CD8-positive, alpha-beta memory T cell (primary cell): ENCODE measurements at regions not wholly inside any gene's neighbourhood (a gene's known extent, or its start where the extent isn't known, plus 50 kb on each side); places are given as distances from the start of the nearest gene placed in this dataset.

ENCODE experiments used
- CTCF ChIA-PET: fragments of 350-600 bp; sonication (Branson Sonifier 250); formaldehyde crosslinking; loops from one replicate; lab custom pipeline; 2021; ENCODE audit warnings: antibody characterized with exemption; lab: Charles Lee
- POLR2A ChIA-PET: fragments of 350-600 bp; sonication (Branson Sonifier 250); formaldehyde crosslinking; loops from one replicate; lab custom pipeline; 2021; ENCODE audit warnings: antibody characterized with exemption; lab: Charles Lee
- DNase-seq, 5 donors: peaks; one replicate each; pipeline versions ENCODE4 v3.0.0 to v3.0.0-alpha.2; 2020 to 2022; ENCODE audit warnings: mixed read lengths in 1 of 5
- H3K27ac ChIP-seq: one replicate; pipeline ENCODE4 v1.7.0; 2013; ENCODE audit warnings: low read depth, mild to moderate bottlenecking, low read length, moderate library complexity
- H3K27me3 ChIP-seq: 2 replicates; pipeline ENCODE4 v1.7.0; 2013; ENCODE audit warnings: low read length, mild to moderate bottlenecking; ENCODE audit not compliant: insufficient read depth, poor library complexity, severe bottlenecking
- H3K36me3 ChIP-seq: 2 replicates; pipeline ENCODE4 v1.7.0; 2013; ENCODE audit warnings: mild to moderate bottlenecking, low read length, moderate library complexity; ENCODE audit not compliant: insufficient read depth
- H3K4me1 ChIP-seq: 2 replicates; pipeline ENCODE4 v1.7.0; 2013; ENCODE audit warnings: mild to moderate bottlenecking, low read length, moderate library complexity; ENCODE audit not compliant: insufficient read depth
- H3K4me3 ChIP-seq: 2 replicates; pipeline ENCODE4 v1.7.0; 2013; ENCODE audit warnings: mild to moderate bottlenecking, low read length
- H3K9me3 ChIP-seq: 2 replicates; pipeline ENCODE4 v1.7.0; 2013; ENCODE audit warnings: mild to moderate bottlenecking, low read length
- H3K27ac Mint-ChIP-seq, 8 donors: one replicate each; pipeline ENCODE4 v1.8.0; 2020 to 2021; ENCODE audit warnings: mixed read lengths in 8 of 8, mild to moderate bottlenecking in 6 of 8, inconsistent platforms in 3 of 8, moderate library complexity in 3 of 8
- H3K27me3 Mint-ChIP-seq, 2 donors: one replicate each; pipeline ENCODE4 v1.8.0; 2020 to 2021; ENCODE audit warnings: mixed read lengths in 2 of 2, mild to moderate bottlenecking in 1 of 2, moderate library complexity in 1 of 2
- H3K36me3 Mint-ChIP-seq, 3 donors: one replicate each; pipeline ENCODE4 v1.8.0; 2020 to 2021; ENCODE audit warnings: mixed read lengths in 3 of 3, inconsistent platforms in 1 of 3, mild to moderate bottlenecking in 1 of 3
- H3K4me1 Mint-ChIP-seq, 3 donors: one replicate each; pipeline ENCODE4 v1.8.0; 2020 to 2021; ENCODE audit warnings: mixed read lengths in 3 of 3, inconsistent platforms in 1 of 3, mild to moderate bottlenecking in 1 of 3
- H3K4me3 Mint-ChIP-seq, 7 donors: one replicate each; pipeline ENCODE4 v1.8.0; 2020 to 2021; ENCODE audit warnings: mixed read lengths in 7 of 7, mild to moderate bottlenecking in 6 of 7, moderate library complexity in 4 of 7, inconsistent platforms in 2 of 7
- H3K9me3 Mint-ChIP-seq, 5 donors: one replicate each; pipeline ENCODE4 v1.8.0; 2020 to 2022; ENCODE audit warnings: mixed read lengths in 5 of 5, mild to moderate bottlenecking in 3 of 5, moderate library complexity in 2 of 5, inconsistent platforms in 1 of 5

- CTCF ChIA-PET = no interaction called here
- Mint-ChIP-seq H3K4me1 (peaks cover 5 to 12% (median 5%) of the 10 kb centered on the region in 3 donors), H3K27ac (peak overlapping the region in 1 of 8 donors; percentile 38), H3K9me3 (no peaks in the 10 kb centered on the region), H3K27me3 (peaks cover 0 to 2% of the 10 kb centered on the region in 2 donors), H3K4me3 (no peak overlapping the region), H3K36me3 (no peaks in the 10 kb centered on the region)
- H3K27me3 ChIP-seq = no peaks in the 10 kb centered on the region
- no peak for DNase-seq
- H3K27ac ChIP-seq = no peak overlapping the region
- H3K4me3 ChIP-seq = no peak overlapping the region
- no peaks in the 10 kb centered on the region for H3K9me3 ChIP-seq
- no peaks in the 10 kb centered on the region for H3K36me3 ChIP-seq
- H3K4me1 ChIP-seq = peaks cover 3% of the 10 kb centered on the region
- POLR2A ChIA-PET = no interaction called here
Measured at GRCh38 chr11:59267736-59268475, 55.2 kb upstream of the MPEG1 start.

GRCh38 chr11:59267196-59267595, 54.5 kb upstream of the MPEG1 start:
- DNase-seq = no peak
- peaks cover 0 to 2% of the 10 kb centered on the region in 2 donors for H3K27me3 Mint-ChIP-seq
- H3K4me3 ChIP-seq = no peak overlapping the region
- H3K36me3 ChIP-seq = no peaks in the 10 kb centered on the region
- no peak overlapping the region for H3K27ac Mint-ChIP-seq
- ChIA-PET CTCF (no interaction called here), POLR2A (no interaction called here)
- H3K4me1 Mint-ChIP-seq = peaks cover 0 to 5% (median 2%) of the 10 kb centered on the region in 3 donors
- H3K27me3 ChIP-seq = no peaks in the 10 kb centered on the region
- no peak overlapping the region for H3K27ac ChIP-seq
- H3K9me3 Mint-ChIP-seq = no peaks in the 10 kb centered on the region
- H3K36me3 Mint-ChIP-seq = no peaks in the 10 kb centered on the region
- H3K4me3 Mint-ChIP-seq = no peak overlapping the region
- H3K9me3 ChIP-seq = no peaks in the 10 kb centered on the region
- H3K4me1 ChIP-seq = no peaks in the 10 kb centered on the region

GRCh38 chr11:59266491-59266890, 53.8 kb upstream of the MPEG1 start:
- Histone ChIP-seq H3K27me3 (no peaks in the 10 kb centered on the region), H3K4me1 (no peaks in the 10 kb centered on the region), H3K4me3 (no peak overlapping the region), H3K9me3 (no peaks in the 10 kb centered on the region), H3K36me3 (no peaks in the 10 kb centered on the region), H3K27ac (no peak overlapping the region)
- no peak for DNase-seq
- no peak overlapping the region for H3K4me3 Mint-ChIP-seq
- H3K9me3 Mint-ChIP-seq = no peaks in the 10 kb centered on the region
- H3K27me3 Mint-ChIP-seq = peaks cover 0 to 2% of the 10 kb centered on the region in 2 donors
- H3K27ac Mint-ChIP-seq = no peak overlapping the region
- no peaks in the 10 kb centered on the region for H3K36me3 Mint-ChIP-seq
- peaks cover 0 to 2% (median 2%) of the 10 kb centered on the region in 3 donors for H3K4me1 Mint-ChIP-seq
- ChIA-PET CTCF (no interaction called here), POLR2A (no interaction called here)

GRCh38 chr11:59265735-59266134, 53.0 kb upstream of the MPEG1 start:
- ChIA-PET CTCF (no interaction called here), POLR2A (no interaction called here)
- Histone ChIP-seq H3K4me3 (no peak overlapping the region), H3K27ac (no peak overlapping the region), H3K4me1 (no peaks in the 10 kb centered on the region), H3K27me3 (no peaks in the 10 kb centered on the region), H3K9me3 (no peaks in the 10 kb centered on the region), H3K36me3 (no peaks in the 10 kb centered on the region)
- H3K27me3 Mint-ChIP-seq = peaks cover 0 to 2% of the 10 kb centered on the region in 2 donors
- no peaks in the 10 kb centered on the region for H3K9me3 Mint-ChIP-seq
- H3K4me1 Mint-ChIP-seq = peaks cover 0 to under 1% (median under 1%) of the 10 kb centered on the region in 3 donors
- no peak overlapping the region for H3K4me3 Mint-ChIP-seq
- no peaks in the 10 kb centered on the region for H3K36me3 Mint-ChIP-seq
- DNase-seq = no peak
- no peak overlapping the region for H3K27ac Mint-ChIP-seq

GRCh38 chr11:59264736-59265135, 52.0 kb upstream of the MPEG1 start:
- H3K27me3 Mint-ChIP-seq = peaks cover 0 to 2% of the 10 kb centered on the region in 2 donors
- H3K4me1 Mint-ChIP-seq = no peaks in the 10 kb centered on the region
- Histone ChIP-seq H3K27me3 (no peaks in the 10 kb centered on the region), H3K27ac (no peak overlapping the region), H3K4me1 (no peaks in the 10 kb centered on the region), H3K36me3 (no peaks in the 10 kb centered on the region), H3K9me3 (no peaks in the 10 kb centered on the region), H3K4me3 (no peak overlapping the region)
- no peak overlapping the region for H3K4me3 Mint-ChIP-seq
- H3K36me3 Mint-ChIP-seq = no peaks in the 10 kb centered on the region
- H3K27ac Mint-ChIP-seq = no peak overlapping the region
- DNase-seq = no peak
- no peaks in the 10 kb centered on the region for H3K9me3 Mint-ChIP-seq
- CTCF ChIA-PET = no interaction called here
- POLR2A ChIA-PET = no interaction called here

- POLR2A ChIA-PET = no interaction called here
- CTCF ChIA-PET = no interaction called here
- Histone ChIP-seq H3K4me3 (no peak overlapping the region), H3K9me3 (no peaks in the 10 kb centered on the region), H3K36me3 (no peaks in the 10 kb centered on the region), H3K27me3 (no peaks in the 10 kb centered on the region), H3K4me1 (no peaks in the 10 kb centered on the region), H3K27ac (no peak overlapping the region)
- Mint-ChIP-seq H3K4me3 (no peak overlapping the region), H3K36me3 (no peaks in the 10 kb centered on the region), H3K9me3 (no peaks in the 10 kb centered on the region), H3K27me3 (peaks cover 0 to 3% of the 10 kb centered on the region in 2 donors), H3K27ac (no peak overlapping the region), H3K4me1 (no peaks in the 10 kb centered on the region)
- DNase-seq = peak in 1 of 5 donors; percentile 7
Measured at GRCh38 chr11:59263225-59263894, 50.6 kb upstream of the MPEG1 start.
